Activated B cell treated with CpG ODN at 0.5 μM for 24 hours (primary cell): ENCODE measurements at regions not wholly inside any gene's neighbourhood (a gene's known extent, or its start where the extent isn't known, plus 50 kb on each side); places are given as distances from the start of the nearest gene placed in this dataset.

Source experiments
- ATAC-seq: fragments of 200-7000 bp; cut with Tn5 transposase; one replicate; pipeline ENCODE4 v1.10.0; 2021; ENCODE audit warnings: low read depth, mild to moderate bottlenecking, moderate library complexity
- CTCF ChIA-PET: fragments of 350-600 bp; sonication (Branson Sonifier 250); formaldehyde crosslinking; loops from one replicate; lab custom pipeline; 2021; ENCODE audit warnings: antibody characterized with exemption; lab: Charles Lee
- POLR2A ChIA-PET: fragments of 350-600 bp; sonication (Branson Sonifier 250); formaldehyde crosslinking; loops from one replicate; lab custom pipeline; 2021; ENCODE audit warnings: antibody characterized with exemption; lab: Charles Lee
- DNase-seq: peaks from one replicate; pipeline ENCODE4 v3.0.0; 2022
- H3K27ac Mint-ChIP-seq: one replicate; pipeline ENCODE4 v1.8.0; 2020; ENCODE audit warnings: mixed read lengths
- H3K27me3 Mint-ChIP-seq: one replicate; pipeline ENCODE4 v1.8.0; 2021; ENCODE audit warnings: mixed read lengths
- H3K36me3 Mint-ChIP-seq: one replicate; pipeline ENCODE4 v1.8.0; 2021; ENCODE audit warnings: low read depth, mixed read lengths
- H3K4me1 Mint-ChIP-seq: one replicate; pipeline ENCODE4 v1.8.0; 2021; ENCODE audit warnings: mixed read lengths
- H3K4me3 Mint-ChIP-seq: one replicate; pipeline ENCODE4 v1.8.0; 2020; ENCODE audit warnings: mild to moderate bottlenecking, mixed read lengths
- H3K9me3 Mint-ChIP-seq: one replicate; pipeline ENCODE4 v1.8.0; 2020; ENCODE audit warnings: mixed read lengths
- CTCF ChIP-seq: fragments of 200-600 bp; IDR thresholded peaks from one replicate; pipeline ENCODE4 v1.8.0; 2022; ENCODE audit warnings: antibody characterized with exemption, mild to moderate bottlenecking
- intact Hi-C: fragments of 100-400 bp; cut with micrococcal nuclease; formaldehyde crosslinking; loops from one replicate; pipeline ENCODE4 v1.15.1; 2024

- ATAC-seq: no peak
- H3K36me3 Mint-ChIP-seq: no peaks in the 10 kb centered on the region
- H3K4me3 Mint-ChIP-seq: no peak overlapping the region
- H3K9me3 Mint-ChIP-seq: peaks cover 10% of the 10 kb centered on the region
- TF ChIP-seq CTCF: no peak
- H3K27me3 Mint-ChIP-seq: no peaks in the 10 kb centered on the region
- H3K27ac Mint-ChIP-seq: no peak overlapping the region
- H3K4me1 Mint-ChIP-seq: no peaks in the 10 kb centered on the region
- intact Hi-C loops: no loop called here
- ChIA-PET POLR2A (interaction anchor here (0.7 kb wide), 1 partner anchor 100 kb away, joined by 4 read pairs; no protein-coding TSS in a partner anchor), CTCF (interaction anchor here (1.9 kb wide), 1 partner anchor 14 kb away, joined by 11 read pairs; no protein-coding TSS in a partner anchor)
- no peak for DNase-seq
Measured at GRCh38 chr1:111045033-111045722, 81.5 kb upstream of the LRIF1 start.

DNA sequence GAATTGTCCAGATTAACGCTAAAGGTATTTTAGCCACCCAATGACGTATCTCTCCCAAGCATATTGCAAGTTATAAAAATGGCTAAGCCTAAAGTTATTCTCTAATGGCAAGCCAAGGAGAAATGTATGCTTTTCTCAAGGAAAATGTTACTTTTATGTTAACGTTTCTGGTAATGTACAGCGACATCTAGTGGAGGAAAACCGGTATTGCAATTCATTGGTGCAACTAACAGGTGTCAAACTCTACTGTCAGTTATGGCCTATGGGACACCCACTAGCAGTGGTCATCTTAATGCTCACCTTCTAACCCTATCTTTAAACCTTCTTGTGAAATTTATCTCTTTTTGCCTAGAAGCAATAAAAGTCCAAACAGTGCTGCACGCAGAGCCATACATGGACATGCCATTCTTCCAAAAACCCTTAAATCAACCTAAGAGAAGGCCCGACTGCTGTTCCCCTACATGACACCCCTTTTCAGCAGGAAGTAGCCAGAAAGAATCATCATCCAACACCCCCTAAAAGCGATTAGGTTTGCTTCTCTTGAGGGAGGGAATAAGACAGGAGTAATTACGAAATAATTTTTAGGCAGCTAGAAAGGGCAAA, 68.7 kb upstream of the LRIF1 start:
- Mint-ChIP-seq H3K9me3 (no peaks in the 10 kb centered on the region), H3K27me3 (no peaks in the 10 kb centered on the region), H3K4me3 (no peak overlapping the region), H3K4me1 (peaks cover 8% of the 10 kb centered on the region), H3K27ac (no peak overlapping the region), H3K36me3 (no peaks in the 10 kb centered on the region)
- DNase-seq (no peak), ATAC-seq (no peak)
- CTCF ChIA-PET: interaction anchor here (0.7 to 1.1 kb wide), 3 partner anchors 88 to 154 kb away, joined by 3 read pairs; no protein-coding TSS in a partner anchor
- peak; percentile 86 for TF ChIP-seq CTCF
- POLR2A ChIA-PET: interaction anchor here (0.6 kb wide), 1 partner anchor 472 kb away, joined by 4 read pairs; no protein-coding TSS in a partner anchor
- intact Hi-C loops: loop anchor here (1.0 to 5.0 kb wide), 4 partner anchors 95 to 737 kb away; no protein-coding TSS in a partner anchor

DNA sequence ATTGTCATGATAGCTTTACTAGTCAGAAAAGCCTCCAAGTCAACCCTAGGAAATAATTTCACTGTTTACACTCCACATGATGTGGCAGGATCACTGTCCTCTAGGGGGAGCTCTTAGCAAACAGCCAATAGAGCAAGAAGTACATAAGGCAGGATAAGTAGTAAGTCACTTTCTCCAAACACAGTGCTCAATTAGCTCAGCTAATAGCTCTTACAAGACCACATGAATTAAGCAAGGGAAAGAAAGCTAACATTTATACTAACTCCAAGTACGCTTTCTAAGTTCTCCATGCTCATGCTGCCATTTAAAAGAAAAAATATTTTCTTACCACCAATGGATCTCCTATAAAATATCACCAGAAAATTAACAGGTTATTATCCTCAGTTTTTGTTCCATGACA, 66.9 kb upstream of the LRIF1 start:
- H3K36me3 Mint-ChIP-seq: no peaks in the 10 kb centered on the region
- ATAC-seq: peak; percentile 70
- POLR2A ChIA-PET: interaction anchor here (0.9 to 2.0 kb wide), 3 partner anchors 102 to 410 kb away, joined by 3 to 9 read pairs (median 3); partner anchors contain the start of genes CEPT1 and DRAM2
- CTCF ChIA-PET: interaction anchor here (0.7 to 3.3 kb wide), 42 partner anchors 10 to 739 kb away, joined by 3 to 31 read pairs (median 4); partner anchors contain the start of genes CEPT1 and DRAM2
- no peak overlapping the region for H3K4me3 Mint-ChIP-seq
- H3K4me1 Mint-ChIP-seq: peaks cover 8% of the 10 kb centered on the region
- no peaks in the 10 kb centered on the region for H3K27me3 Mint-ChIP-seq
- DNase-seq: no peak
- intact Hi-C loops: loop anchor here (1.0 to 5.0 kb wide), 6 partner anchors 97 to 410 kb away; partner anchors contain the start of genes CEPT1 and DRAM2
- no peaks in the 10 kb centered on the region for H3K9me3 Mint-ChIP-seq
- peak; percentile 53 for TF ChIP-seq CTCF
- no peak overlapping the region for H3K27ac Mint-ChIP-seq

DNA sequence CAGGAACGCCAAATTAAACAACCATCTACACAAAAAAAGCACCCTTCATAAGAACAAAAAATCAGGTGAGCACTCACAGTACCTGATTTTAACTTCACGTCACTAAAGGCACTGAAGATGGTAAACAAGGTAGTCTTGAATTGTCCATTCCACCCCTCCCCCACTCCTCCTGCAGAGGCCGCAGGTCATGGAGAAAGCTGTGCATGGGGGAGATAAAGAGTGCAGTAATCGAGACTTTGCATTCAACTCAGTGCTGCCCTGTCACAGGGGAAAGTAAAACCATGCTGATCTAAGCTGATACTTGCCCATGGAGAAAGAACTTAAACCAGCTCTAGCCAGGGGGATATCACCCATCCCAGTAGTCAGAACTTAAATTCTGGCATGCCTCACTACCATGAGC, 61.4 kb upstream of the LRIF1 start:
- intact Hi-C loops: no loop called here
- no peaks in the 10 kb centered on the region for H3K36me3 Mint-ChIP-seq
- TF ChIP-seq CTCF: no peak

DNA sequence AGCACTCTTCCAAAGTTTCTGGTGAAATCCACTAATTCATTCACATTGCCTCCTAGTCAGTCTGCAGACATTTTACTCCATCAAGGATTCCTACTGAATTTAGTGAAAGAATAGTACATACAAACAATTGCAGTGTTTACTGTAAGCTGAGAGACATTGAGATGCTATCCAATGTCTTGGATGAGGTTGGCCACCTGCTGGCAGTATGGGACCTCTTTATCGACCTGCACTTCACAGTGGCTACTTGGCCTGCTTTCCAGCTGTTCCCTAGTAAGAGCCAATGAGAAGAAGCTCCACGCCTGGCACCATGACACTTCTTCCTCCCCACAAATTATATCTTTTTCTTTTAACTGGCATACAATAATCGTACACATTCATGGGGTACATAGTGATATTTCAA, 51.5 kb upstream of the LRIF1 start:
- no peak for TF ChIP-seq CTCF
- ChIA-PET POLR2A (no interaction called here), CTCF (interaction anchor here (1.2 to 1.6 kb wide), 2 partner anchors 15 to 23 kb away, joined by 3 to 6 read pairs; no protein-coding TSS in a partner anchor)
- intact Hi-C loops: no loop called here
- Mint-ChIP-seq H3K4me3 (no peak overlapping the region), H3K9me3 (peaks cover 19% of the 10 kb centered on the region), H3K4me1 (no peaks in the 10 kb centered on the region), H3K27me3 (peaks cover 29% of the 10 kb centered on the region), H3K36me3 (no peaks in the 10 kb centered on the region), H3K27ac (no peak overlapping the region)
- ATAC-seq (no peak), DNase-seq (no peak)

More for the DNA sequence above, 61.4 kb upstream of the LRIF1 start:
- peaks cover 9% of the 10 kb centered on the region for H3K4me1 Mint-ChIP-seq
- no peak overlapping the region for H3K4me3 Mint-ChIP-seq
- H3K9me3 Mint-ChIP-seq: no peaks in the 10 kb centered on the region
- DNase-seq (no peak), ATAC-seq (no peak)
- H3K27ac Mint-ChIP-seq: no peak overlapping the region
- CTCF ChIA-PET: no interaction called here
- H3K27me3 Mint-ChIP-seq: peaks cover 20% of the 10 kb centered on the region
- POLR2A ChIA-PET: no interaction called here
